HK-2 (cell line): ENCODE measurements at regions not wholly inside any gene's neighbourhood (a gene's known extent, or its start where the extent isn't known, plus 50 kb on each side); places are given as distances from the start of the nearest gene placed in this dataset.

Source experiments
- DNase-seq: peaks from one replicate; pipeline ENCODE4 v3.0.0-alpha.2; 2018; ENCODE audit not compliant: unreplicated experiment

- no peak for DNase-seq
Observed at GRCh38 chr12:89185181-89185580, 167.1 kb downstream of the DUSP6 start.

- DNase-seq = no peak
Observed at GRCh38 chr12:89183985-89184435, 168.3 kb downstream of the DUSP6 start.

GRCh38 chr12:89181271-89181920, 170.9 kb downstream of the DUSP6 start:
- no peak for DNase-seq

- DNase-seq = no peak
Observed at GRCh38 chr12:89180496-89180895, 171.8 kb downstream of the DUSP6 start.

- no peak for DNase-seq
Observed at GRCh38 chr12:89179983-89180382, 172.3 kb downstream of the DUSP6 start.

GRCh38 chr12:89179245-89179644, 173.1 kb downstream of the DUSP6 start:
- no peak for DNase-seq

GRCh38 chr12:89177802-89178395, 174.4 kb downstream of the DUSP6 start:
- DNase-seq = no peak

GRCh38 chr12:89176676-89177075, 175.6 kb downstream of the DUSP6 start:
- DNase-seq = no peak

- DNase-seq = no peak
Observed at GRCh38 chr12:89173678-89174077, 178.6 kb downstream of the DUSP6 start.

- DNase-seq = no peak
Observed at GRCh38 chr12:89173096-89173495, 179.2 kb downstream of the DUSP6 start.

GRCh38 chr12:89172224-89172623, 180.1 kb downstream of the DUSP6 start:
- no peak for DNase-seq

- no peak for DNase-seq
Observed at GRCh38 chr12:89169321-89169720, 183.0 kb downstream of the DUSP6 start.

GRCh38 chr12:89167986-89168385, 184.3 kb downstream of the DUSP6 start:
- DNase-seq = no peak

GRCh38 chr12:89166525-89166934, 185.8 kb downstream of the DUSP6 start:
- DNase-seq = no peak

- DNase-seq = no peak
Observed at GRCh38 chr12:89166121-89166520, 186.2 kb downstream of the DUSP6 start.

GRCh38 chr12:89165703-89166102, 186.6 kb downstream of the DUSP6 start:
- no peak for DNase-seq

GRCh38 chr12:89163918-89164317, 188.4 kb downstream of the DUSP6 start:
- no peak for DNase-seq

GRCh38 chr12:89162589-89163261, 189.6 kb downstream of the DUSP6 start:
- peak; percentile 43 for DNase-seq

- DNase-seq = no peak
Observed at GRCh38 chr12:89161557-89161956, 190.7 kb downstream of the DUSP6 start.

- no peak for DNase-seq
Observed at GRCh38 chr12:89160716-89161123, 191.6 kb downstream of the DUSP6 start.

GRCh38 chr12:89157413-89157812, 194.9 kb downstream of the DUSP6 start:
- DNase-seq = no peak

- no peak for DNase-seq
Observed at GRCh38 chr12:89156862-89157262, 195.4 kb downstream of the DUSP6 start.

GRCh38 chr12:89156340-89156739, 196.0 kb downstream of the DUSP6 start:
- no peak for DNase-seq
